ENCODE measurements at regions not wholly inside any gene's neighbourhood (a gene's known extent, or its start where the extent isn't known, plus 50 kb on each side); places are given as distances from the start of the nearest gene placed in this dataset.

DNA sequence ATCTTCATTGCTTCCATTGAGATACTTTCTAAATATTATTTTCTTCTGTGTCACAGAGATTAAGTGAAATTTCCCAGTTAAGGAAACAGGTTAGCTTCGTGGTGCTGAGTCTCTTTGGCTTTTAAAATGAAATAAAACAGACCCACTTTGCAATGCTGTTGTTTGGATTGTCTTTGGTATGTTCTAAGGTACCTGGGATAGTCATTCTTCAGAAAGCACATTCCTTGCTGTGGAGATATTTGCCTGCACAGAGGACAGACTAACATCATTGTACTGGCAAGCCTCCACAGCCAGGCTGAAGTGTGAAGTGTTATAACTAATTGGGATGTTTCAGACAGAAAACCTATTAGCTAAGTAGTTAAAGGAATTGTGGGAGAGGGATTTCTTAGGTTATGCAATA lies 148.8 kb upstream of the EPHA7 start:
- Histone ChIP-seq H3K4me1 (ENCODE audit: control insufficient read depth, insufficient read depth, low read length) (no peaks in the 10 kb centered on the region), H3K4me3 (ENCODE audit: low read length) (no peak overlapping the region), H3K9ac (ENCODE audit: low read depth, low read length) (no peak overlapping the region), H3K36me3 (ENCODE audit: insufficient read depth, low read length) (no peaks in the 10 kb centered on the region), H3K9me3 (replicated peaks; ENCODE audit: low read length) (no peaks in the 10 kb centered on the region), H3K27me3 (ENCODE audit: control insufficient read depth, insufficient read depth, low read length) (no peaks in the 10 kb centered on the region), H3K4me2 (ENCODE audit: low read length) (no peak overlapping the region)

DNA sequence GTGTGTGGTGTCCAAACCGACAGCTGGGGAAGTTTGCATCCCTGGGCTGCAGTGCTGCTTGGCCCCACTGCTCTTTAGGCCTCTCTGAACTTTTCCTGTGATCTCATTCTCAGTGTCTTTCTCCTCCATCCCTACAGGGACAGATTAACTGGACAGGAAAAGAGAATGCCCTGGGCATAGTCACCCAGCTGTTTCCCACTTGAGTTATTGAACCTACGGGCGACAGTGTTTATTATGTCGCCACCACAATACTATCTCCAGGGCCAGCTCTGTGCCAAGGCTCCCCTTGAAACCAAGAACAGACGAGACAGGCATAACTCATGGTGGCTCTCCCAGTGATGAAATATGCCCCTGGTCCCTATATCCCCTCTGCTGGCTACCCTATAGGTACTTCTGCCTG lies 147.8 kb upstream of the EPHA7 start:
- Histone ChIP-seq H3K9ac (ENCODE audit: low read depth, low read length) (no peak overlapping the region), H3K9me3 (replicated peaks; ENCODE audit: low read length) (no peaks in the 10 kb centered on the region)

GRCh38 chr6:93566285-93566684 lies 146.9 kb upstream of the EPHA7 start:
- Histone ChIP-seq H3K9ac (ENCODE audit: low read depth, low read length) (no peak overlapping the region), H3K36me3 (ENCODE audit: insufficient read depth, low read length) (no peaks in the 10 kb centered on the region), H3K4me2 (ENCODE audit: low read length) (no peak overlapping the region), H3K4me1 (ENCODE audit: control insufficient read depth, insufficient read depth, low read length) (no peaks in the 10 kb centered on the region), H3K9me3 (replicated peaks; ENCODE audit: low read length) (no peaks in the 10 kb centered on the region), H3K27me3 (ENCODE audit: control insufficient read depth, insufficient read depth, low read length) (no peaks in the 10 kb centered on the region), H3K4me3 (ENCODE audit: low read length) (no peak overlapping the region)

More for the DNA sequence above, 147.8 kb upstream of the EPHA7 start:
- Histone ChIP-seq H3K27me3 (ENCODE audit: control insufficient read depth, insufficient read depth, low read length) (no peaks in the 10 kb centered on the region), H3K4me3 (ENCODE audit: low read length) (no peak overlapping the region), H3K36me3 (ENCODE audit: insufficient read depth, low read length) (no peaks in the 10 kb centered on the region), H3K4me2 (ENCODE audit: low read length) (no peak overlapping the region), H3K4me1 (ENCODE audit: control insufficient read depth, insufficient read depth, low read length) (no peaks in the 10 kb centered on the region)

GRCh38 chr6:93562582-93562981 lies 143.2 kb upstream of the EPHA7 start:
- Histone ChIP-seq H3K36me3 (ENCODE audit: insufficient read depth, low read length) (no peaks in the 10 kb centered on the region), H3K4me3 (ENCODE audit: low read length) (no peak overlapping the region), H3K4me1 (ENCODE audit: control insufficient read depth, insufficient read depth, low read length) (no peaks in the 10 kb centered on the region), H3K9me3 (replicated peaks; ENCODE audit: low read length) (no peaks in the 10 kb centered on the region), H3K4me2 (ENCODE audit: low read length) (no peak overlapping the region), H3K9ac (ENCODE audit: low read depth, low read length) (no peak overlapping the region), H3K27me3 (ENCODE audit: control insufficient read depth, insufficient read depth, low read length) (no peaks in the 10 kb centered on the region)

DNA sequence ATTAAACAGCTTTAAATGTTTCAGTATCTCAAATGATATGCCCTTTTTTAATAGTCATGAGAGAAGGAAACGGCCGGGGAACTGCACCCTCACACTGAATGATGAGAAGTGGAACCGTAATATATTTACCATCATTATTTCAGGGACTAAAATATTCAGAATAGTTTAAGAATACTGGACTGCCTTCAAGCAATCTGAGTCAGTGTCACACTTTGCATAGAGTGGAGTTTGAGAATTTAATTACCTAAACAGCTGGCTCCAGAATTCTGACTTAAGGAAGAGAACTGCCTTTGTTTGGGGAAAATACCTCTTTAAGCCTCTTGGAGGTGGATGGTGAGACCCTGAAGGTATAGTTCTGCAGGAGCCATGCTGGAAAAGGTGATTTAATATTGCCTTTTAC lies 135.9 kb upstream of the EPHA7 start:
- H3K4me2 ChIP-seq (ENCODE audit: low read length), result no peak overlapping the region
- H3K9me3 ChIP-seq (replicated peaks; ENCODE audit: low read length), result no peaks in the 10 kb centered on the region
- no peak overlapping the region for H3K9ac ChIP-seq (ENCODE audit: low read depth, low read length)
- H3K4me1 ChIP-seq (ENCODE audit: control insufficient read depth, insufficient read depth, low read length), result peaks cover 9% of the 10 kb centered on the region
- no peaks in the 10 kb centered on the region for H3K36me3 ChIP-seq (ENCODE audit: insufficient read depth, low read length)
- no peaks in the 10 kb centered on the region for H3K27me3 ChIP-seq (ENCODE audit: control insufficient read depth, insufficient read depth, low read length)
- no peak overlapping the region for H3K4me3 ChIP-seq (ENCODE audit: low read length)

GRCh38 chr6:93554018-93554417 lies 134.7 kb upstream of the EPHA7 start:
- H3K4me3 ChIP-seq (ENCODE audit: low read length), result no peak overlapping the region
- no peaks in the 10 kb centered on the region for H3K36me3 ChIP-seq (ENCODE audit: insufficient read depth, low read length)
- H3K9me3 ChIP-seq (replicated peaks; ENCODE audit: low read length), result no peaks in the 10 kb centered on the region
- no peak overlapping the region for H3K9ac ChIP-seq (ENCODE audit: low read depth, low read length)
- no peaks in the 10 kb centered on the region for H3K27me3 ChIP-seq (ENCODE audit: control insufficient read depth, insufficient read depth, low read length)
- H3K4me1 ChIP-seq (ENCODE audit: control insufficient read depth, insufficient read depth, low read length), result peaks cover 14% of the 10 kb centered on the region
- no peak overlapping the region for H3K4me2 ChIP-seq (ENCODE audit: low read length)

GRCh38 chr6:93550551-93551276 lies 131.4 kb upstream of the EPHA7 start:
- Histone ChIP-seq H3K36me3 (ENCODE audit: insufficient read depth, low read length) (no peaks in the 10 kb centered on the region), H3K27me3 (ENCODE audit: control insufficient read depth, insufficient read depth, low read length) (no peaks in the 10 kb centered on the region), H3K4me3 (ENCODE audit: low read length) (no peak overlapping the region), H3K4me1 (ENCODE audit: control insufficient read depth, insufficient read depth, low read length) (peaks cover 14% of the 10 kb centered on the region), H3K9ac (ENCODE audit: low read depth, low read length) (no peak overlapping the region), H3K9me3 (replicated peaks; ENCODE audit: low read length) (no peaks in the 10 kb centered on the region), H3K4me2 (ENCODE audit: low read length) (no peak overlapping the region)

DNA sequence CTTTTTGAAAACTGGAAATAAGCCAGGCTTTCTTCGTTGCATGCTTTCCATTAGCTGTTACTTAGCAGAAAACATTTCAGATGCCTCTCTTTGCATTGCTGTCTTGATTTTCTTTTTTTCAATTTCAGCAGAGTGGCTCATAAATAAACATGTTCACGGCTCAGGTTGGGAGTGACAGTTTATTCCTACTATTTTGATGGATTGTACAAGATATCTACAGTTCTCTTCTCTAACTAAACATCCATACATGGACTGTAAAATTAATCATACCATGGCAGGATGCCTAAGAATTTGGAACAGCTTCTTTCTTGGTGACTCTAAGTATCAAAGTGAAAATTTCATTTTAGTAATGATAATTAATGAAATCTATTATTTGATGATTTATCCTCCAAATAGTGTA lies 130.5 kb upstream of the EPHA7 start:
- Histone ChIP-seq H3K4me1 (ENCODE audit: control insufficient read depth, insufficient read depth, low read length) (peaks cover 14% of the 10 kb centered on the region), H3K9ac (ENCODE audit: low read depth, low read length) (no peak overlapping the region), H3K4me3 (ENCODE audit: low read length) (no peak overlapping the region), H3K9me3 (replicated peaks; ENCODE audit: low read length) (no peaks in the 10 kb centered on the region), H3K4me2 (ENCODE audit: low read length) (no peak overlapping the region), H3K36me3 (ENCODE audit: insufficient read depth, low read length) (no peaks in the 10 kb centered on the region), H3K27me3 (ENCODE audit: control insufficient read depth, insufficient read depth, low read length) (no peaks in the 10 kb centered on the region)

DNA sequence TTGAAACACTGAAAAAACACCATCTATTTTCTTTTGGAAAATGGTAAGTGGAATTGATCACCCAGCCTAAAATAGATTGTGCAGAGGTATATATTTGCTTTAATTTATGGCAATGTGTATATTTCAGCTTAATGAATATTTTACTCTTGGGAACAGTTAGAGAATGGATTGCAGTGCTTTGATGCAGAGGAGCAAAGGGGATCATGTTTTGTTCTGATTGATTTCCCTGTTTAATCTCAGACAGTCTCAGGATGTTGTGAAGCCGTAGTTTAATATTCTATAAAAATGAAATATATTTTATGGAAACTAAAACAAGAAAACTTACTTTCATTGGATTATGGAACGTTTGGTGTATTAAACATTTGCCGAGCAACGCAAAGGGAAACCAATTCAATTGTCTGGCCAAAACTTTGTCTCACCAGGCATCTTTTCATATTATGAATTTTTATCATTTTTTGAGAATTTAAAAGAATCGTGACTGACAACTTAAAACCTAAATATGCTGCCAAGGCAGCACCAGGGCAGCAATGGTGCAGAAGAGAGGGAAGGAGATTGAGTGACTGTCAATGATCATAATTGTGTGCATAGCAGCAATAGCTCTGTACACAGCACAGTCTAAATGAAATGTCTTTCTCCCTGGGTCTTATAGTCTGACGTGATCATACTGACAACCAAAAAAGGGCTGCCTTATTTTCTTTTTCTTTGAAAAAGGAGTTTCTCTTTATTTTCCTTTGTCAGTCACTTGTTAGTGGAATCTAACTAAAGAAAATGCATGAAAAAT lies 105.5 kb upstream of the EPHA7 start:
- H3K36me3 ChIP-seq (ENCODE audit: insufficient read depth, low read length), result no peaks in the 10 kb centered on the region
- no peaks in the 10 kb centered on the region for H3K9me3 ChIP-seq (replicated peaks; ENCODE audit: low read length)
- H3K4me3 ChIP-seq (ENCODE audit: low read length), result no peak overlapping the region
- no peak overlapping the region for H3K4me2 ChIP-seq (ENCODE audit: low read length)
- H3K4me1 ChIP-seq (ENCODE audit: control insufficient read depth, insufficient read depth, low read length), result no peaks in the 10 kb centered on the region
- no peaks in the 10 kb centered on the region for H3K27me3 ChIP-seq (ENCODE audit: control insufficient read depth, insufficient read depth, low read length)
- H3K9ac ChIP-seq (ENCODE audit: low read depth, low read length), result no peak overlapping the region

- Histone ChIP-seq H3K27me3 (ENCODE audit: control insufficient read depth, insufficient read depth, low read length) (no peaks in the 10 kb centered on the region), H3K4me3 (ENCODE audit: low read length) (no peak overlapping the region), H3K4me2 (ENCODE audit: low read length) (no peak overlapping the region), H3K4me1 (ENCODE audit: control insufficient read depth, insufficient read depth, low read length) (no peaks in the 10 kb centered on the region), H3K9me3 (replicated peaks; ENCODE audit: low read length) (no peaks in the 10 kb centered on the region), H3K36me3 (ENCODE audit: insufficient read depth, low read length) (no peaks in the 10 kb centered on the region), H3K9ac (ENCODE audit: low read depth, low read length) (no peak overlapping the region)
Observed at GRCh38 chr6:93523365-93523764, 104.0 kb upstream of the EPHA7 start.

DNA sequence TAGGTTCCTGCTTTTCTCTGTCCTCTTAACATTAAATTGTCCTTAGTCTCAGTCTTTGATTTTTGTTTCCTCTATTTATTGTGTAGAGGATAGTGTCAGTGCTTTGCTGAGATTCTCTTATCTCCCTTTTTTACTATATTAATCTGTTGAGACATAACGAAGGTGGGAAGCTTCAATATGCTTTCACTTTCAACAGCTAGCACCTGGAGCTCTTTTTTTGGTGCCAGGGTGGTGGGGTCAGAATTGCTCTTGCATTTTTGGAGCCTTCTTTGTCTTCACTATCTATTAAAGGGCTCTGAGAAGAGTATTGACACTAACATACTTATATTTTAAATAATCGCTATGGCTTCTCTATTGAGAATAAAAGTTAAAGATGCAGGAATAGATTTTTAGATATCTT lies 97.1 kb upstream of the EPHA7 start:
- Histone ChIP-seq H3K36me3 (ENCODE audit: insufficient read depth, low read length) (no peaks in the 10 kb centered on the region), H3K4me1 (ENCODE audit: control insufficient read depth, insufficient read depth, low read length) (no peaks in the 10 kb centered on the region), H3K4me2 (ENCODE audit: low read length) (no peak overlapping the region), H3K4me3 (ENCODE audit: low read length) (no peak overlapping the region), H3K27me3 (ENCODE audit: control insufficient read depth, insufficient read depth, low read length) (no peaks in the 10 kb centered on the region), H3K9ac (ENCODE audit: low read depth, low read length) (no peak overlapping the region), H3K9me3 (replicated peaks; ENCODE audit: low read length) (no peaks in the 10 kb centered on the region)

DNA sequence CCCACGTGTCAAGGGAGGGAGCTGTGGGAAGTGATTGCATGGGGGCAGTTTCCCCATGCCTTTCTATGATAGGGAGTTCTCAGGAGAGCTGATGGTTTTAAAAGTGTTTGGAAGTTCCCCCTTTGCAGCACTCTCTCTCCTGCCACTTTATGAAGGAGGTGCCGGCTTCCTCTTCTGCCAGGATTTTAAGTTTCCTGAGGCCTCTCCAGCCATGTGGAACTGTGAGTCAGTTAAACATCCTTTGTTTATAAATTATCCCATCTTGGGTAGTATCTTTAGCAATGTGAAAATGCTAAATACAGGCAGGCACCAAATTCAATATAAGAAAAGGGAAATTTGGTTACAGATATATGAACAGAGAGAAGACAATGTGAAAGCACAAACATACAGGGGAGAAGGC lies 96.4 kb upstream of the EPHA7 start:
- H3K36me3 ChIP-seq (ENCODE audit: insufficient read depth, low read length), result no peaks in the 10 kb centered on the region
- H3K4me3 ChIP-seq (ENCODE audit: low read length), result no peak overlapping the region
- no peak overlapping the region for H3K4me2 ChIP-seq (ENCODE audit: low read length)
- H3K9ac ChIP-seq (ENCODE audit: low read depth, low read length), result no peak overlapping the region
- H3K9me3 ChIP-seq (replicated peaks; ENCODE audit: low read length), result no peaks in the 10 kb centered on the region
- H3K4me1 ChIP-seq (ENCODE audit: control insufficient read depth, insufficient read depth, low read length), result no peaks in the 10 kb centered on the region
- no peaks in the 10 kb centered on the region for H3K27me3 ChIP-seq (ENCODE audit: control insufficient read depth, insufficient read depth, low read length)

Data from skeletal muscle satellite cell (primary cell).